GM13976 (cell line): ENCODE measurements at regions not wholly inside any gene's neighbourhood (a gene's known extent, or its start where the extent isn't known, plus 50 kb on each side); places are given as distances from the start of the nearest gene placed in this dataset.
A peak's percentile ranks its signal among the peaks of the same experiment; 100 is the strongest.

Source experiments
- DNase-seq: peaks from one replicate; pipeline ENCODE4 v3.0.0; 2012; ENCODE audit warnings: low spot score
- in situ Hi-C: fragments of 300-500 bp; cut with MboI; formaldehyde crosslinking; loops from one replicate; pipeline ENCODE4 v1.12.0; 2022; ENCODE audit warnings: low sequenced_read_pairs, mixed read lengths, inconsistent platforms; ENCODE audit not compliant: unreplicated experiment
- TF ChIP-seq, protein P1 (sequence below): IDR thresholded peaks from 2 replicates; pipeline ENCODE4 v1.5.1; 2012; ENCODE audit warnings: borderline replicate concordance, mild to moderate bottlenecking; ENCODE audit not compliant: insufficient read depth; ENCODE audit errors: extremely low read depth, missing control alignments, control extremely low read depth

DNA sequence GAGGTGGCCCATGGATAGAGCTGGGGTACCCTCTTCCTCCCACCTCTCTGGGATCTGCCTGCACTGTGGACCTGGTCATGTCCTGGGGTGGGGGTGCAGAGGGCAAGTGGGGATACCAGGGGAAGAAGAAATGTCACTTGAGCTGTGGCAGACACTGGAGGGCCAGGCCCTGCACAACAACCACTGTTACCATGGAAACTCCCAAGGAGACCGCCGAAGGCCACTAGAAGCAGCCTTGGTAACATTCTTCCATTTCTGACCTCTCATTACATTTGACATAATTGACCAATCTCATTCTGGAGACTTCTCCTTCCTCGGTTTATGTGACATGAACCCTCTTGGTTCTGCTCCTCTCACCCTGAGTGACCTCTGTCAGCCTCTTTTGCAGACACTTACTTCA lies 179.9 kb upstream of the SERP2 start:
- in situ Hi-C loops = no loop called here
- TF ChIP-seq, protein P1, sequence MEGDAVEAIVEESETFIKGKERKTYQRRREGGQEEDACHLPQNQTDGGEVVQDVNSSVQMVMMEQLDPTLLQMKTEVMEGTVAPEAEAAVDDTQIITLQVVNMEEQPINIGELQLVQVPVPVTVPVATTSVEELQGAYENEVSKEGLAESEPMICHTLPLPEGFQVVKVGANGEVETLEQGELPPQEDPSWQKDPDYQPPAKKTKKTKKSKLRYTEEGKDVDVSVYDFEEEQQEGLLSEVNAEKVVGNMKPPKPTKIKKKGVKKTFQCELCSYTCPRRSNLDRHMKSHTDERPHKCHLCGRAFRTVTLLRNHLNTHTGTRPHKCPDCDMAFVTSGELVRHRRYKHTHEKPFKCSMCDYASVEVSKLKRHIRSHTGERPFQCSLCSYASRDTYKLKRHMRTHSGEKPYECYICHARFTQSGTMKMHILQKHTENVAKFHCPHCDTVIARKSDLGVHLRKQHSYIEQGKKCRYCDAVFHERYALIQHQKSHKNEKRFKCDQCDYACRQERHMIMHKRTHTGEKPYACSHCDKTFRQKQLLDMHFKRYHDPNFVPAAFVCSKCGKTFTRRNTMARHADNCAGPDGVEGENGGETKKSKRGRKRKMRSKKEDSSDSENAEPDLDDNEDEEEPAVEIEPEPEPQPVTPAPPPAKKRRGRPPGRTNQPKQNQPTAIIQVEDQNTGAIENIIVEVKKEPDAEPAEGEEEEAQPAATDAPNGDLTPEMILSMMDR = no peak
- DNase-seq = no peak

DNA sequence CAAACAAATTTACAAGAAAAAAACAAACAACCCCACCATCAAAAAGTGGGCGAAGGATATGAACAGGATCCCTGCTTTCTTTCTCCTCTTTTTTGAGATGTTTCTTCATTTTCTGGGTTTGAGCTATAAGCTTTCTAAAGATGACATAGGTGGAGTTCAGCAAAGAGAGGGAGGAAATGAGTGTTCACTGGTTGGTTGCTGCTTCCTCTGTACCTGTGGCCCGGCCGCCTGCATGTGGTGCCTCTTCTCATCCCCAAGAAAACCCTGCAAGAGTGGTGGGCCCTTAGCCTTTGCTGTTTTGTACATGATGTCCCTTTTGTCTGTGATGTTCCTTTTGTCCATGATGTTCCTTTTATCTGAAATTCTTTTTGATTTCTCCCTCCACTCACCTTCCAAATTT lies 178.4 kb upstream of the SERP2 start:
- DNase-seq = no peak
- TF ChIP-seq, protein P1 = no peak
- in situ Hi-C loops = no loop called here

DNA sequence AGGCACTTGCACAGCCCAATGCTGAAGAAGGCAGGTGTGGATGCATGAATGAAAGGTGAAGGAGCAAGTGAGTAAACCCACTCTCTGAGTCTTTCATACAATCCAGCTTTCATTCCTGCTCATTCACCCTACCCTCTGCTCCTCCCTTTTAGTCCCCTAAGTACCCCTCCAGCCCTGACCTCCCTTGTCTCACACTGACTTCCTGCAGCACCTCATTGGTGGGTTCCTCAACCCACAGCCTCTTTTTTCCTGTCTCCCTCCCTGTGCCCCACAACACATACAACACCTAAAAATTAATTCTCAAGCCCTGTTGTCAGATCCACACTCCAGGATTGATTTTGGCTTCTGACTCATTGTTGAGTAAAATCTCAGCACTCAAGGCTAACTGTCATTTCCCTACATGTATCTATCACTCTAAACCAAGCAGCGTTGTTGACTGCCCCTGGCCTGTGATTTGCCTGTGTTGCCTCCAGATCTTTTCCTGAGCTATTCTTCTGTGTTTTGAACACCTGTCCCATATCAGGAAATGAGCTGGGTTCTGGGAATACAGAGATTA lies 177.3 kb upstream of the SERP2 start:
- in situ Hi-C loops = no loop called here
- DNase-seq = no peak
- TF ChIP-seq, protein P1 = no peak

DNA sequence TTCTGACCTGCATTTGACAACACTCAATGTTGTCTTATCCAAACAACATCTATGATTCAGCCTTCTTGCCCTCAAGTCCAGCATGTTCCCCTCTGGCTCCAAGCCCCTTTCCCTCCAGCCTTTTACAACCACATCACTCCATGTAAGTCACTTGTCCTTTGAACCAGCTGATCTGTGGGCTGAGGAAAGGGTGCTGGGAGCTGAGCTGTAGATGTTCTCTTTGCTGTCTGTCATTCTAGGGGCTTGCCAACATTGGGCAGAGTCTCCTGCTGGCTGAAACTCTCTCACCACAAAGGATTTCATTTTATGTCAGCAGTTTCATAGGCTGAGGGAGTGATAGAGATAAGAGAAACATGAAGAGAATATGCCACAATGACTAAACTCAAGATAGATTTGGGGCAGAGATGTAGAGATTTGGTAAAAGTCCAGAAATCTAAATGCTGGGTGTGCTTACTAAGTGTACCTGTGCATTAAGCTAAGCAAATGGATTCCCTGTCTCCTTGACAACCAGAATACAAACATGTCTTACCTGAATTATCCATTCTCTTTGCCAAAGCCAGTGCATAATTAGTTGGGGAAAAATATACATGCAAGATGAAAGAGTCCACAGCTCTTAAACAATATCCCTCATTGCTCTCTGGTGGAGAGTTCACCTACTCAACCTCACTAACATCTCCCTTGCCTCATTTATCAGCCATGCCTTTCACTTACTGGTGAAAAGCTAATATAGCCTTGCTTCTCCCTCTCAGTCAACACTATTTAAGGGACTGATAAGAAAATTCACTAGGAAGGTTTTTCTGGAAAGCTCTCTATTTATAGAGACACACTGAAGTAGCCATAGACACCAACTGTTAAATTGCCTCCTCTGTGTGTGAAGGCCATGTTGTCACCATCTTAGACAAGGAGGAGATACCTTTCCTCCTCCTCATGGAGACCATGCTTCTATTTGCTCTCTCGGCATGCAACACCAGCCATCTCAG lies 175.5 kb upstream of the SERP2 start:
- DNase-seq = peak; percentile 23
- TF ChIP-seq, protein P1 = no peak
- in situ Hi-C loops = no loop called here

DNA sequence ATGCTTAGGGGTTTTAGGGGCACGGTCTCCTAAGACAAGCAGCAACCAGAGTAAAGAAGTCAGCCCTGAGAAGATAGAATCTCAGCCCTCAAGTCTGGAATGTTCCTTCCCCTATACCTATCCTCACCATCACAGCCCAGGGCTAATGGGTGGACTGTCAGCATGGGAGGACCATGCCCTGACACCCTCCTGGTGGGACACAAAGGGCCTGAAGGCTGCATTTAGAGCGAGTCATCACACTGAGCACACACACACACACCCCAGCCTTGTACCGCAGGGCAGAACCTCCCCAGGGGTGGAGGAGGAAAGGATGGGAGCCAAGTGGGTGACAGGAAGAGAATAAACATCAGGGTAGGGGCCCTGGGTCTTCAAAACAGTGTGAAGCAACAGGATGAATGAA lies 174.8 kb upstream of the SERP2 start:
- TF ChIP-seq, protein P1 = no peak
- DNase-seq = no peak
- in situ Hi-C loops = no loop called here

DNA sequence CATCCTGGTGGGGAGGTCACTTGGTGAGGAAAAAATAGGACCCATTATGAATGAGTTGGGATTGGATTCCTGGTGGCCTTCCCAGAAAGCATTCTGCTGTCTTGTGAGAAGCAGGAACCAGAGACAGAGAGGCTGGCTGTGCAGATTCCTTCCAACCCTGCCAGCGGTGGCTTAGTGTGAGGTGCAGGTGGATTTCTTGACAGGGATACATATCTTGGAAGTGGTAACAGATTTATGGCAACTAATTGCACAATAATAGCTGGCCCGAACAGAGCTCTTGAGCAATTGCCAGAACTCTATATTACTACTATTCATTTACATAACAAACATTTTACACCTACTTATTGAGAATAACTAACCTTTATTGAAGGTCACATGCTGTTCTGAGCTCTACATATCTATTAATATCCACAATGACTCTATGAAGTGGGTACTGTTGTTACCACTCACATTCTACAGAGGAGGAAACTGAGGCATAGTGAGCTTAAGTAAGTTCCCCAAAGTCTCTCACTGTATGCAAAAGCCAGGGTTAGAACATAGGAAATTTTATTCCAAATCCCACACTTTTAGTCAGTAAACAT lies 173.9 kb upstream of the SERP2 start:
- in situ Hi-C loops = no loop called here
- DNase-seq = no peak
- TF ChIP-seq, protein P1 = no peak
